H9 (cell line): ENCODE measurements at regions not wholly inside any gene's neighbourhood (a gene's known extent, or its start where the extent isn't known, plus 50 kb on each side); places are given as distances from the start of the nearest gene placed in this dataset.

Experiments used
- DNase-seq: peaks from one replicate; pipeline ENCODE4 v3.0.0-alpha.2; 2017
- H2AFZ ChIP-seq: one replicate; pipeline ENCODE4 v1.6.1; 2013; ENCODE audit warnings: mild to moderate bottlenecking, low read length, control low read depth, moderate library complexity
- H2AK5ac ChIP-seq: 2 replicates; pipeline ENCODE4 v1.6.1; 2013; ENCODE audit warnings: low read length, control low read depth, mixed read lengths; ENCODE audit not compliant: insufficient read length
- H2BK120ac ChIP-seq: one replicate; pipeline ENCODE4 v1.6.1; 2013; ENCODE audit warnings: low read depth, mild to moderate bottlenecking, low read length, control low read depth, inconsistent platforms; ENCODE audit not compliant: poor library complexity, severe bottlenecking
- H2BK12ac ChIP-seq: 2 replicates; pipeline ENCODE4 v1.6.1; 2013; ENCODE audit warnings: low read length, control low read depth, mixed read lengths, low read depth; ENCODE audit not compliant: insufficient read length
- H2BK15ac ChIP-seq: 2 replicates; pipeline ENCODE4 v1.6.1; 2013; ENCODE audit warnings: low read depth, low read length, control low read depth
- H2BK20ac ChIP-seq: one replicate; pipeline ENCODE4 v1.6.1; 2013; ENCODE audit warnings: low read depth, mild to moderate bottlenecking, low read length, control low read depth, inconsistent platforms; ENCODE audit not compliant: poor library complexity, severe bottlenecking
- H2BK5ac ChIP-seq: 2 replicates; pipeline ENCODE4 v1.6.1; 2013; ENCODE audit warnings: low read length, control low read depth, mixed read lengths; ENCODE audit not compliant: insufficient read length
- H3K14ac ChIP-seq: 2 replicates; pipeline ENCODE4 v1.6.1; 2013; ENCODE audit warnings: low read length, control low read depth; ENCODE audit not compliant: insufficient read depth
- H3K18ac ChIP-seq: 2 replicates; pipeline ENCODE4 v1.6.1; 2013; ENCODE audit warnings: low read depth, mild to moderate bottlenecking, mixed read lengths, low read length, control low read depth; ENCODE audit not compliant: insufficient read length
- H3K23ac ChIP-seq: 2 replicates; pipeline ENCODE4 v1.6.1; 2013; ENCODE audit warnings: low read length, control low read depth, mixed read lengths, low read depth; ENCODE audit not compliant: insufficient read length
- H3K23me2 ChIP-seq: 2 replicates; pipeline ENCODE4 v1.6.1; 2013; ENCODE audit warnings: low read depth, mild to moderate bottlenecking, mixed read lengths, low read length, control low read depth; ENCODE audit not compliant: insufficient read length, poor library complexity, severe bottlenecking
- H3K27ac ChIP-seq: 2 replicates; pipeline ENCODE4 v1.5.1; 2013; ENCODE audit warnings: low read length, control low read depth, mixed read lengths, low read depth; ENCODE audit not compliant: insufficient read length
- H3K27me3 ChIP-seq: 2 replicates; pipeline ENCODE4 v1.6.1; 2013; ENCODE audit warnings: low read length, control low read depth, inconsistent platforms; ENCODE audit not compliant: insufficient read depth
- H3K4ac ChIP-seq: 2 replicates; pipeline ENCODE4 v1.6.1; 2013; ENCODE audit warnings: low read depth, mild to moderate bottlenecking, control low read depth, inconsistent platforms, low read length, moderate library complexity
- H3K4me1 ChIP-seq: 2 replicates; pipeline ENCODE4 v1.6.1; 2013; ENCODE audit warnings: low read length, control low read depth, inconsistent platforms; ENCODE audit not compliant: insufficient read depth
- H3K4me2 ChIP-seq: 2 replicates; pipeline ENCODE4 v1.6.1; 2013; ENCODE audit warnings: low read length, control low read depth, mixed read lengths; ENCODE audit not compliant: insufficient read length, insufficient read depth
- H3K56ac ChIP-seq: 2 replicates; pipeline ENCODE4 v1.6.1; 2013; ENCODE audit warnings: low read depth, mild to moderate bottlenecking, mixed read lengths, low read length, control low read depth; ENCODE audit not compliant: insufficient read length
- H3K79me1 ChIP-seq: 2 replicates; pipeline ENCODE4 v1.6.1; 2013; ENCODE audit warnings: low read depth, mild to moderate bottlenecking, moderate library complexity, low read length, control low read depth, inconsistent platforms; ENCODE audit not compliant: insufficient read depth, poor library complexity, severe bottlenecking
- H3K79me2 ChIP-seq: 2 replicates; pipeline ENCODE4 v1.6.1; 2013; ENCODE audit warnings: low read length, control low read depth, inconsistent platforms; ENCODE audit not compliant: insufficient read depth
- H3K9ac ChIP-seq: 2 replicates; pipeline ENCODE4 v1.6.1; 2013; ENCODE audit warnings: low read length, control low read depth, mixed read lengths; ENCODE audit not compliant: insufficient read length; ENCODE audit errors: extremely low read depth
- H3K9me3 ChIP-seq: one replicate; pipeline ENCODE4 v1.6.1; 2013; ENCODE audit warnings: low read depth, low read length, inconsistent platforms; ENCODE audit not compliant: control insufficient read depth
- H3T11ph ChIP-seq: one replicate; pipeline ENCODE4 v1.6.1; 2013; ENCODE audit warnings: mild to moderate bottlenecking, low read length, control low read depth, inconsistent platforms
- H4K20me1 ChIP-seq: one replicate; pipeline ENCODE4 v1.6.1; 2013; ENCODE audit not compliant: control insufficient read depth, insufficient read length, insufficient read depth
- H4K5ac ChIP-seq: 2 replicates; pipeline ENCODE4 v1.6.1; 2013; ENCODE audit warnings: low read depth, mild to moderate bottlenecking, mixed read lengths, low read length, control low read depth; ENCODE audit not compliant: insufficient read length
- H4K8ac ChIP-seq: replicated peaks from 2 replicates; pipeline ENCODE4 v1.6.1; 2013; ENCODE audit warnings: low read length, control low read depth, mixed read lengths, low read depth; ENCODE audit not compliant: insufficient read length
- H4K91ac ChIP-seq: 2 replicates; pipeline ENCODE4 v1.6.1; 2013; ENCODE audit warnings: low read depth, mild to moderate bottlenecking, moderate library complexity, mixed read lengths, low read length, control low read depth; ENCODE audit not compliant: insufficient read length
- H3K27ac Mint-ChIP-seq, 3 experiments: 2 replicates in 2 of 3; 3 replicates in 1 of 3; pipeline ENCODE4 v1.8.0; 2020 to 2021; ENCODE audit warnings: mixed read lengths in 3 of 3, mild to moderate bottlenecking in 1 of 3, moderate library complexity in 1 of 3
- H3K27me3 Mint-ChIP-seq: 2 replicates; pipeline ENCODE4 v1.8.0; 2021; ENCODE audit warnings: low read depth, mild to moderate bottlenecking, moderate library complexity, mixed read lengths
- H3K36me3 Mint-ChIP-seq, 3 experiments: 2 replicates in 2 of 3; 3 replicates in 1 of 3; pipeline ENCODE4 v1.8.0; 2020 to 2021; ENCODE audit warnings: low read depth in 3 of 3, mixed read lengths in 3 of 3; ENCODE audit not compliant: insufficient read depth in 1 of 3
- H3K4me1 Mint-ChIP-seq, 2 experiments: 2 replicates each; pipeline ENCODE4 v1.8.0; 2020; ENCODE audit warnings: mixed read lengths in 2 of 2
- H3K4me3 Mint-ChIP-seq, 2 experiments: 2 replicates in 1 of 2; 3 replicates in 1 of 2; pipeline ENCODE4 v1.8.0; 2020 to 2021; ENCODE audit warnings: mild to moderate bottlenecking in 2 of 2, mixed read lengths in 2 of 2, moderate library complexity in 1 of 2
- H3K9me3 Mint-ChIP-seq, 2 experiments: 2 replicates in 1 of 2; 3 replicates in 1 of 2; pipeline ENCODE4 v1.8.0; 2020; ENCODE audit warnings: mild to moderate bottlenecking in 2 of 2, mixed read lengths in 2 of 2, moderate library complexity in 1 of 2
- CTCF ChIP-seq: fragments of 200-600 bp; sonication (generic); conservative IDR thresholded peaks from 3 replicates; pipeline ENCODE4 v1.8.0; 2021; ENCODE audit warnings: antibody characterized with exemption, mild to moderate bottlenecking
- WGBS: extraction: QIAGEN DNeasy Blood & Tissue Kit; methylation state at CpG from one replicate; pipeline ENCODE4 v1.1.7; 2013; ENCODE audit warnings: missing lambda C conversion rate, low lambda C conversion rate, mixed read lengths; ENCODE audit not compliant: insufficient read length; ENCODE audit errors: extremely low coverage; 5-methylcytosine and 5-hydroxymethylcytosine counted together

- Histone ChIP-seq H3K27ac (no peak overlapping the region), H3K27me3 (no peaks in the 10 kb centered on the region), H3K14ac (no peak overlapping the region), H3K23ac (no peak overlapping the region), H2BK120ac (no peak overlapping the region), H3K4ac (no peak overlapping the region), H2AFZ (no peak overlapping the region), H4K5ac (no peak overlapping the region), H2BK5ac (no peak overlapping the region), H4K91ac (no peak overlapping the region), H3K18ac (no peak overlapping the region), H3K9me3 (no peaks in the 10 kb centered on the region), H4K20me1 (no peaks in the 10 kb centered on the region), H3K56ac (no peak overlapping the region), H3K79me1 (no peaks in the 10 kb centered on the region), H3T11ph (no peak overlapping the region), H3K4me2 (no peak overlapping the region), H4K8ac (no peak overlapping the region), H3K4me1 (no peaks in the 10 kb centered on the region), H3K23me2 (no peaks in the 10 kb centered on the region), H2BK12ac (no peak overlapping the region), H3K79me2 (no peaks in the 10 kb centered on the region), H3K9ac (no peak overlapping the region), H2BK20ac (no peak overlapping the region), H2AK5ac (no peak overlapping the region), H2BK15ac (no peak overlapping the region)
- no CpG with 5 or more reads among the region's 1 CpG for WGBS
- Mint-ChIP-seq H3K4me1 (no peaks in the 10 kb centered on the region), H3K27me3 (peaks cover 2% of the 10 kb centered on the region; the same call in 1 of the 2 replicates), H3K4me3 (no peak overlapping the region), H3K9me3 (no peaks in the 10 kb centered on the region; a peak in 1 of 5 replicates), H3K36me3 (no peaks in the 10 kb centered on the region), H3K27ac (no peak overlapping the region)
- no peak for TF ChIP-seq CTCF
- DNase-seq, result no peak
These were observed 82.7 kb upstream of the STK32A start for GRCh38 chr5:147152086-147152485.
